ENCODE measurements at regions not wholly inside any gene's neighbourhood (a gene's known extent, or its start where the extent isn't known, plus 50 kb on each side); places are given as distances from the start of the nearest gene placed in this dataset.
"Not testable (repeated sequence)": the region's sequence is repeated elsewhere in the genome, so short reads cannot be mapped to it uniquely, and the experiment has no call there.

- DNase-seq (ENCODE audit: low spot score in 2 of 2) (no peak), ATAC-seq (no peak)
- H3K36me3 Mint-ChIP-seq: no peaks in the 10 kb centered on the region
- H3K9me3 Mint-ChIP-seq: no peaks in the 10 kb centered on the region
- no peak overlapping the region for H3K27ac Mint-ChIP-seq
Measured at GRCh38 chr9:84054341-84055010, 73.9 kb downstream of the RMI1 start.

GRCh38 chr9:84057662-84058061 lies 77.1 kb downstream of the RMI1 start:
- DNase-seq (ENCODE audit: low spot score in 2 of 2): no peak
- Mint-ChIP-seq H3K36me3 (no peaks in the 10 kb centered on the region), H3K27ac (no peak overlapping the region), H3K9me3 (no peaks in the 10 kb centered on the region)
- ATAC-seq: no peak

DNA sequence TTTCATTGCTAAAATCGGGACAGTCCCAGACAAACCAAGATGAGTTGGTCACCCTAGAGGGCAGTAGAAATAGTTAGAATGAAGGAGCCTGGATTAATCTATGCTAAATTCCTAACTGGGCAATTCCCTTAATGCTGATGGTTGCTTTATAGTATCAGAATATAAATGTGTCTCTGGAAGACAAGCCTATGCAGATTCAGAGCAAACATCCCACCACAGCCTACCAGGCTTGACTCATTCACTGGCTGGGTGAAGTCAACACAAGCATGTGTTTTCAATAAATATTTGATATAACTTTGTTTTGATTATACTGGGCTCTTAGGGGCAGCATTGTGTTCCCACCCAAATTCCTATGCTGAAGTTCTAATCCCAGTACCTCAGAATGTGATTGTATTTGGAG lies 79.3 kb downstream of the RMI1 start:
- Mint-ChIP-seq H3K36me3 (no peaks in the 10 kb centered on the region), H3K9me3 (no peaks in the 10 kb centered on the region), H3K27ac (no peak overlapping the region)
- no peak for DNase-seq (ENCODE audit: low spot score in 2 of 2)
- ATAC-seq: no peak

DNA sequence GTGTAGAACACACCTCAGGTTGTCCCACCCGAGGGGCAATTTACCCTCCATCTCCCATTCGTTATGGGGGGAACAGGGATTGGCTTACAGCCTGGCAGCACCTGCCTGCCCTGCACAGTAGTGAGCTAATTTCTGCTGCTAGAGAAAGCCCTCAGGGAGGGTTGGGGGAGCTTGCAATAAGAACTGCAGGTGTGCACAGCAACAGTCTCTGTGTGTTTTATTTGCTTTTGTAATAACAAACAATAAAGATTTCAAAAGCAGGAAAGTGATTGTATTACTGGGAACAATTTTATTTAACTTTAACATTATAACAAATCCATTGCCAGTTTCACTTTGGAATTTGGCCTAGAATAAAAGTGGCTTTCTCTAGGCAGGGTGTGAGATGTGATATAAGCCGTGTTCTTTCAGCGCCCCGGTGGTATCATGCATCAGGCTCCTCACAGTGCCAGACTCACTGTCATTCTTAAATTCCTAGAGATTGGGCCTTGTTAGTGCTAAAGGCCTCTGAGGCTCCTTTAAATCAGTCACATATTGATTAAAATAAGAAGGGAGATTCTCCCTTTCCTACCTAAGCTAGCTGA lies 81.1 kb downstream of the RMI1 start:
- Mint-ChIP-seq H3K9me3 (no peaks in the 10 kb centered on the region), H3K27ac (no peak overlapping the region), H3K36me3 (no peaks in the 10 kb centered on the region)
- ATAC-seq (no peak), DNase-seq (ENCODE audit: low spot score in 2 of 2) (no peak)

GRCh38 chr9:84062538-84062937 lies 81.9 kb downstream of the RMI1 start:
- ATAC-seq (no peak), DNase-seq (ENCODE audit: low spot score in 2 of 2) (no peak)
- Mint-ChIP-seq H3K36me3 (no peaks in the 10 kb centered on the region), H3K9me3 (no peaks in the 10 kb centered on the region), H3K27ac (no peak overlapping the region)

GRCh38 chr9:84067821-84068220 lies 87.2 kb downstream of the RMI1 start:
- H3K27ac Mint-ChIP-seq: no peak overlapping the region
- no peak for ATAC-seq
- no peak for DNase-seq (ENCODE audit: low spot score in 2 of 2)
- H3K9me3 Mint-ChIP-seq: no peaks in the 10 kb centered on the region
- no peaks in the 10 kb centered on the region for H3K36me3 Mint-ChIP-seq

- Mint-ChIP-seq H3K27ac (no peak overlapping the region), H3K36me3 (no peaks in the 10 kb centered on the region), H3K9me3 (no peaks in the 10 kb centered on the region)
- no peak for DNase-seq (ENCODE audit: low spot score in 2 of 2)
- ATAC-seq: no peak
Measured at GRCh38 chr9:84068872-84069271, 88.3 kb downstream of the RMI1 start.

- no peak for ATAC-seq
- Mint-ChIP-seq H3K36me3 (peaks cover 0 to 4% of the 10 kb centered on the region in 2 donors), H3K27ac (no peak overlapping the region), H3K9me3 (no peaks in the 10 kb centered on the region)
- DNase-seq (ENCODE audit: low spot score in 2 of 2): no peak
Measured at GRCh38 chr9:84070590-84070989, 90.0 kb downstream of the RMI1 start.

DNA sequence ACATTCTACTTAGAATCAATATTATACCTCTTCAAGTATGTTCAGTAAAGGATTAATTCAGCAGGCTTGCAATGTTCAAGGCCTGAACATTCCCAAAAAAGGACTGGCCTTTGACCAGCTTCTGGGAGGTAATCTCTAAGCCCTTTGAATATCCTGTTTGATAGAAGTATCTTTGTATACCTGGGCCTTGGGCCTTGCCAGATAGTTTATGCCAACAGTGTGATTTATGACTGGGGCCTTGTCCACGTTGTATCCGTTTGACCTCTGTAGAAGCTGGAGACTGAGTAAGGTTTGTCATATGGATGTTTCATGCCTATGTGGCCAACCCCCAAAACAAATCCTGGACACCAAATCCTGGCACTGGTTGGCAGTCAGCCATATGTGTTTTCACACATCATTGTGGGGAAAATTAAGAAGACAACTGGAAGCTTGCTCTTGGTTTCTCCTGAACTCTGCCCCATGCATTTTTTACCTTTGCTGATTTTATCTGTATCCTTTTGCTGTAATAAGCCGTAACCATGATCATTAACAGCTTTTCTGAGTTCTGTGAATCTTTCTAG lies 92.1 kb downstream of the RMI1 start:
- ATAC-seq (no peak), DNase-seq (ENCODE audit: low spot score in 2 of 2) (no peak)
- peaks cover 0 to under 1% of the 10 kb centered on the region in 2 donors for H3K9me3 Mint-ChIP-seq
- peaks cover 0 to 8% of the 10 kb centered on the region in 2 donors for H3K36me3 Mint-ChIP-seq
- no peak overlapping the region for H3K27ac Mint-ChIP-seq

GRCh38 chr9:84075004-84075403 lies 94.4 kb downstream of the RMI1 start:
- H3K9me3 Mint-ChIP-seq: peaks cover 3 to 4% of the 10 kb centered on the region in 2 donors
- H3K27ac Mint-ChIP-seq: no peak overlapping the region
- ATAC-seq (no peak), DNase-seq (ENCODE audit: low spot score in 2 of 2) (no peak)
- H3K36me3 Mint-ChIP-seq: peaks cover 0 to 8% of the 10 kb centered on the region in 2 donors

GRCh38 chr9:84076384-84076783 lies 95.8 kb downstream of the RMI1 start:
- ATAC-seq: no peak
- no peak for DNase-seq (ENCODE audit: low spot score in 2 of 2)
- Mint-ChIP-seq H3K36me3 (peaks cover 0 to 8% of the 10 kb centered on the region in 2 donors), H3K9me3 (peaks cover 3 to 4% of the 10 kb centered on the region in 2 donors), H3K27ac (no peak overlapping the region)

DNA sequence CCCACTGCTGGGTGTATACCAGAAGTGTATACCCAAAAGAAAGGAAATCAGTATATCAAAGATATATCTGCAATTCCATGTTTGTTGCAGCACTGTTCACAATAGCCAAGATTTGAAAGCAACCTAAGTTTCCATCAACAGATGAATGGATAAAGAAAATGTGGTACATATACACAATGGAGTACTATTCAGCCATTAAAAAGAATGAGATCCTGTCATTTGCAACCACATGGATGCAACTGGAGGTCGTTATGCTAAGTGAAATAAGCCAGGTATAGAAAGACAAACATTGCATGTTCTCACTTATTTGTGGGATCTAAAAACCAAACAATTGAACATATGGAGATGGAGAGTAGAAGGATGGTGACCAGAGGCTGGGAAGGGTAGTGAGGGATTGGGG lies 97.2 kb downstream of the RMI1 start:
- not testable (repeated sequence) for DNase-seq (ENCODE audit: low spot score in 2 of 2); H3K9me3 Mint-ChIP-seq; H3K27ac Mint-ChIP-seq; ATAC-seq; H3K36me3 Mint-ChIP-seq

DNA sequence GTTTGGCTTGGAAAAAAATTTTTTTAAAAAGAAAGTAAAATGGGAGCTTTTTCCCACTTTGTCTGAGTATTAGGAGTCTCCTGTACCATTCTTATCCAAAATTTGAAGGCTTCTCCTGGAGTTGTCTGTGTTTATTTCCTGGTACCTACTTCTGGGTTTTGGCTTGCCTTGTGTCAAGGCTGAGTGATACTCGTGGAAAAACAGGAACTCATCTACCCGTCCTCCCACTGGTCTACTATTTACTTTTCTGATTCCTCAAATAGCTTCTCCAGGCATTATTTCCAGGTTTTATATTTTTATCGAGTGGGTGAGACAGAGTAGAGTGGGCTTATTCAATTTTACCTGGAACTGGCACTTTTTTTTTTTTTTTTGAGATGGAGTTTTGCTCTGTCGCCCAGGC lies 99.4 kb downstream of the RMI1 start:
- peaks cover 0 to 8% of the 10 kb centered on the region in 2 donors for H3K36me3 Mint-ChIP-seq
- DNase-seq (ENCODE audit: low spot score in 2 of 2) (no peak), ATAC-seq (no peak)
- peaks cover 3 to 4% of the 10 kb centered on the region in 2 donors for H3K9me3 Mint-ChIP-seq
- H3K27ac Mint-ChIP-seq: no peak overlapping the region

GRCh38 chr9:84101964-84102632 lies 121.5 kb downstream of the RMI1 start:
- ATAC-seq: no peak
- Mint-ChIP-seq H3K27ac (no peak overlapping the region), H3K36me3 (no peaks in the 10 kb centered on the region), H3K9me3 (peaks cover 0 to 4% of the 10 kb centered on the region in 2 donors)
- DNase-seq (ENCODE audit: low spot score in 2 of 2): no peak

GRCh38 chr9:84103651-84104377 lies 123.2 kb downstream of the RMI1 start:
- H3K27ac Mint-ChIP-seq: no peak overlapping the region
- ATAC-seq (no peak), DNase-seq (ENCODE audit: low spot score in 2 of 2) (no peak)
- H3K36me3 Mint-ChIP-seq: no peaks in the 10 kb centered on the region
- peaks cover 0 to 4% of the 10 kb centered on the region in 2 donors for H3K9me3 Mint-ChIP-seq

GRCh38 chr9:84107081-84107480 lies 126.5 kb downstream of the RMI1 start:
- H3K27ac Mint-ChIP-seq: no peak overlapping the region
- H3K9me3 Mint-ChIP-seq: peaks cover 0 to 4% of the 10 kb centered on the region in 2 donors

GRCh38 chr9:84107995-84108394 lies 127.4 kb downstream of the RMI1 start:
- H3K27ac Mint-ChIP-seq: no peak overlapping the region
- no peaks in the 10 kb centered on the region for H3K36me3 Mint-ChIP-seq
- DNase-seq (ENCODE audit: low spot score in 2 of 2) (no peak), ATAC-seq (no peak)
- peaks cover 0 to 4% of the 10 kb centered on the region in 2 donors for H3K9me3 Mint-ChIP-seq

More at GRCh38 chr9:84107081-84107480, 126.5 kb downstream of the RMI1 start:
- no peak for DNase-seq (ENCODE audit: low spot score in 2 of 2)
- no peak for ATAC-seq
- H3K36me3 Mint-ChIP-seq: no peaks in the 10 kb centered on the region

All from activated naive CD4-positive, alpha-beta T cell treated with anti-CD3 and anti-CD28 coated beads, Interleukin-2, amount 50 U/mL, for 72 hours (primary cell).